ENCODE measurements at regions not wholly inside any gene's neighbourhood (a gene's known extent, or its start where the extent isn't known, plus 50 kb on each side); places are given as distances from the start of the nearest gene placed in this dataset.
"Not testable (repeated sequence)": the region's sequence is repeated elsewhere in the genome, so short reads cannot be mapped to it uniquely, and the experiment has no call there.

- ATAC-seq = no peak
Measured at GRCh38 chr4:24363751-24364150, 220.6 kb downstream of the DHX15 start.

GRCh38 chr4:24352112-24352511 lies 232.2 kb downstream of the DHX15 start:
- ATAC-seq = no peak

- ATAC-seq = not testable (repeated sequence)
Measured at GRCh38 chr4:24349168-24349996, 235.0 kb downstream of the DHX15 start.

- no peak for ATAC-seq
Measured at GRCh38 chr4:24339260-24339659, 245.1 kb downstream of the DHX15 start.

GRCh38 chr4:24337451-24338190 lies 246.7 kb downstream of the DHX15 start:
- no peak for ATAC-seq

GRCh38 chr4:24335616-24336015 lies 248.7 kb downstream of the DHX15 start:
- ATAC-seq = no peak

- no peak for ATAC-seq
Measured at GRCh38 chr4:24334906-24335305, 249.4 kb downstream of the DHX15 start.

- ATAC-seq = no peak
Measured at GRCh38 chr4:24330573-24330972, 253.8 kb downstream of the DHX15 start.

GRCh38 chr4:24330172-24330571 lies 254.2 kb downstream of the DHX15 start:
- no peak for ATAC-seq

- ATAC-seq = no peak
Measured at GRCh38 chr4:24328711-24329110, 255.6 kb downstream of the DHX15 start.

- ATAC-seq = no peak
Measured at GRCh38 chr4:24328310-24328709, 256.0 kb downstream of the DHX15 start.

- no peak for ATAC-seq
Measured at GRCh38 chr4:24322995-24323394, 261.4 kb downstream of the DHX15 start.

- no peak for ATAC-seq
Measured at GRCh38 chr4:24322511-24322910, 261.8 kb downstream of the DHX15 start.

- ATAC-seq = no peak
Measured at GRCh38 chr4:24321616-24322015, 262.7 kb downstream of the DHX15 start.

GRCh38 chr4:24321131-24321530 lies 263.2 kb downstream of the DHX15 start:
- ATAC-seq = no peak

- no peak for ATAC-seq
Measured at GRCh38 chr4:24319387-24319786, 265.0 kb downstream of the DHX15 start.

- ATAC-seq = no peak
Measured at GRCh38 chr4:24315056-24315455, 269.3 kb downstream of the DHX15 start.

- no peak for ATAC-seq
Measured at GRCh38 chr4:24312261-24312913, 272.0 kb downstream of the DHX15 start.

GRCh38 chr4:24303926-24304325 lies 280.4 kb downstream of the DHX15 start:
- no peak for ATAC-seq

- no peak for ATAC-seq
Measured at GRCh38 chr4:24298911-24299310, 285.4 kb downstream of the DHX15 start.

- ATAC-seq = no peak
Measured at GRCh38 chr4:24287096-24287495, 297.3 kb downstream of the DHX15 start.

- no peak for ATAC-seq
Measured at GRCh38 chr4:24285759-24286158, 298.6 kb downstream of the DHX15 start.

- ATAC-seq = no peak
Measured at GRCh38 chr4:24282446-24282845, 301.9 kb downstream of the DHX15 start.

- no peak for ATAC-seq
Measured at GRCh38 chr4:24279911-24280375, 304.4 kb downstream of the DHX15 start.
